Keratinocyte (primary cell): ENCODE measurements at regions not wholly inside any gene's neighbourhood (a gene's known extent, or its start where the extent isn't known, plus 50 kb on each side); places are given as distances from the start of the nearest gene placed in this dataset.

Experiments used
- DNase-seq: peaks from one replicate; pipeline ENCODE4 v3.0.0-alpha.2; 2011; ENCODE audit warnings: low read depth, missing footprints, low spot score
- FAIRE-seq: peaks from 2 replicates; lab custom pipeline; 2011; peaks lifted over from hg19 to GRCh38; lab: Jason Lieb, UNC
- H2AFZ ChIP-seq: 2 replicates; pipeline ENCODE4 v1.6.0; 2012; ENCODE audit warnings: low read length, control low read depth, inconsistent platforms; ENCODE audit not compliant: control insufficient read depth
- H3K27ac ChIP-seq: 2 replicates; pipeline ENCODE4 v1.5.1; 2011; ENCODE audit warnings: low read length; ENCODE audit not compliant: control insufficient read depth, insufficient read depth
- H3K27me3 ChIP-seq: 3 replicates; pipeline ENCODE4 v1.6.0; 2011; ENCODE audit warnings: low read length; ENCODE audit not compliant: control insufficient read depth, insufficient read depth; ENCODE audit errors: extremely low read depth
- H3K36me3 ChIP-seq, 2 experiments: 2 replicates in 1 of 2; 3 replicates in 1 of 2; pipeline ENCODE4 v1.5.1; 2011; ENCODE audit warnings: low read length in 2 of 2, mild to moderate bottlenecking in 1 of 2; ENCODE audit not compliant: control insufficient read depth in 2 of 2, insufficient read depth in 2 of 2; ENCODE audit errors: extremely low read depth in 1 of 2
- H3K4me1 ChIP-seq: 3 replicates; pipeline ENCODE4 v1.5.1; 2011; ENCODE audit warnings: low read length; ENCODE audit not compliant: control insufficient read depth, insufficient read depth; ENCODE audit errors: extremely low read depth
- H3K4me2 ChIP-seq: 3 replicates; pipeline ENCODE4 v1.6.0; 2011; ENCODE audit warnings: low read depth, low read length; ENCODE audit not compliant: control insufficient read depth, insufficient read depth; ENCODE audit errors: extremely low read depth
- H3K4me3 ChIP-seq, 3 experiments: fragments of 200-600 bp in 1 of 3; sonication (generic) in 1 of 3; 2 replicates in 2 of 3; 3 replicates in 1 of 3; pipeline ENCODE4 v1.5.1; 2011 to 2016; ENCODE audit warnings: low read length in 3 of 3, mild to moderate bottlenecking in 3 of 3, control low read depth in 2 of 3, inconsistent platforms in 1 of 3, low read depth in 1 of 3, mixed read lengths in 1 of 3, mixed run types in 1 of 3, moderate library complexity in 1 of 3; ENCODE audit not compliant: control insufficient read depth in 2 of 3, insufficient read depth in 2 of 3; ENCODE audit errors: extremely low read depth in 1 of 3
- H3K79me2 ChIP-seq: 2 replicates; pipeline ENCODE4 v1.6.0; 2012; ENCODE audit warnings: low read length; ENCODE audit not compliant: control insufficient read depth, insufficient read depth
- H3K9ac ChIP-seq: 3 replicates; pipeline ENCODE4 v1.6.0; 2011; ENCODE audit warnings: low read length; ENCODE audit not compliant: control insufficient read depth, insufficient read depth; ENCODE audit errors: extremely low read depth
- H3K9me1 ChIP-seq: 3 replicates; pipeline ENCODE4 v1.6.0; 2011; ENCODE audit warnings: low read length; ENCODE audit not compliant: control insufficient read depth, insufficient read depth; ENCODE audit errors: extremely low read depth
- H3K9me3 ChIP-seq: 2 replicates; pipeline ENCODE4 v1.5.1; 2012; ENCODE audit warnings: low read depth, low read length; ENCODE audit not compliant: control insufficient read depth
- H4K20me1 ChIP-seq: 3 replicates; pipeline ENCODE4 v1.6.0; 2011; ENCODE audit warnings: low read length; ENCODE audit not compliant: control insufficient read depth, insufficient read depth; ENCODE audit errors: extremely low read depth
- CTCF ChIP-seq, 3 experiments: IDR thresholded peaks in 1 of 3; conservative IDR thresholded peaks in 1 of 3; optimal IDR thresholded peaks in 1 of 3; 2 replicates in 2 of 3; 3 replicates in 1 of 3; pipeline versions ENCODE3 to v1.5.1; 2011; ENCODE audit warnings: low read length in 3 of 3, mild to moderate bottlenecking in 3 of 3, moderate library complexity in 2 of 3, control low read depth in 1 of 3, inconsistent platforms in 1 of 3; ENCODE audit not compliant: insufficient read depth in 2 of 3; ENCODE audit errors: extremely low read depth in 1 of 3
- EZH2 ChIP-seq: IDR thresholded peaks from one replicate; pipeline ENCODE4 v1.6.1; 2012; ENCODE audit warnings: inconsistent platforms, mild to moderate bottlenecking, low read length, moderate library complexity
- dilution Hi-C: fragments of 300-500 bp; cut with MboI; formaldehyde crosslinking; loops from one replicate; pipeline ENCODE4 v1.7.0; 2020; ENCODE audit warnings: low sequenced_read_pairs; ENCODE audit not compliant: extremely low pct_ligation_motif_present

GRCh38 chr11:71083105-71083504 is 169.3 kb downstream of the SHANK2 start:
- H3K4me3 ChIP-seq = no peak overlapping the region
- no peaks in the 10 kb centered on the region for H3K79me2 ChIP-seq
- H3K9ac ChIP-seq = no peak overlapping the region
- H3K27ac ChIP-seq = no peak overlapping the region
- no peaks in the 10 kb centered on the region for H3K9me3 ChIP-seq
- H3K4me1 ChIP-seq = no peaks in the 10 kb centered on the region
- H3K27me3 ChIP-seq = no peaks in the 10 kb centered on the region
- dilution Hi-C loops = no loop called here
- no peaks in the 10 kb centered on the region for H3K9me1 ChIP-seq
- no peak overlapping the region for H2AFZ ChIP-seq
- no peaks in the 10 kb centered on the region for H3K36me3 ChIP-seq
- DNase-seq (no peak), FAIRE-seq (no peak)
- no peak overlapping the region for H3K4me2 ChIP-seq
- H4K20me1 ChIP-seq = no peaks in the 10 kb centered on the region
- TF ChIP-seq EZH2 (no peak), CTCF (optimal IDR thresholded peaks at IDR 0.05 in 1 of 3, IDR thresholded peaks at IDR 0.05 in 1 of 3, conservative IDR thresholded peaks at IDR 0.05 in 1 of 3; ENCODE audit: extremely low read depth in 1 of 3, insufficient read depth in 2 of 3, low read length in 3 of 3) (no peak)

- no peaks in the 10 kb centered on the region for H3K4me1 ChIP-seq
- dilution Hi-C loops = no loop called here
- H3K9me1 ChIP-seq = no peaks in the 10 kb centered on the region
- no peak overlapping the region for H3K9ac ChIP-seq
- H4K20me1 ChIP-seq = no peaks in the 10 kb centered on the region
- H3K27ac ChIP-seq = no peak overlapping the region
- H3K4me2 ChIP-seq = no peak overlapping the region
- DNase-seq = no peak
- H3K4me3 ChIP-seq = no peak overlapping the region
- no peaks in the 10 kb centered on the region for H3K79me2 ChIP-seq
- H2AFZ ChIP-seq = no peak overlapping the region
- TF ChIP-seq CTCF (optimal IDR thresholded peaks at IDR 0.05 in 1 of 3, IDR thresholded peaks at IDR 0.05 in 1 of 3, conservative IDR thresholded peaks at IDR 0.05 in 1 of 3; ENCODE audit: extremely low read depth in 1 of 3, insufficient read depth in 2 of 3, low read length in 3 of 3) = no peak
- no peak for TF ChIP-seq EZH2
- H3K9me3 ChIP-seq = no peaks in the 10 kb centered on the region
- no peak for FAIRE-seq
- no peaks in the 10 kb centered on the region for H3K27me3 ChIP-seq
- no peaks in the 10 kb centered on the region for H3K36me3 ChIP-seq
Observed at GRCh38 chr11:71082454-71082853, 169.9 kb downstream of the SHANK2 start.
